Superior temporal gyrus (tissue), 1 donor: ENCODE measurements at regions not wholly inside any gene's neighbourhood (a gene's known extent, or its start where the extent isn't known, plus 50 kb on each side); places are given as distances from the start of the nearest gene placed in this dataset.
"Not testable (repeated sequence)": the region's sequence is repeated elsewhere in the genome, so short reads cannot be mapped to it uniquely, and the experiment has no call there.

Experiments used
- DNase-seq: peaks from one replicate; pipeline ENCODE4 v3.0.0-alpha.2; 2016; ENCODE audit errors: extremely low spot score

DNA sequence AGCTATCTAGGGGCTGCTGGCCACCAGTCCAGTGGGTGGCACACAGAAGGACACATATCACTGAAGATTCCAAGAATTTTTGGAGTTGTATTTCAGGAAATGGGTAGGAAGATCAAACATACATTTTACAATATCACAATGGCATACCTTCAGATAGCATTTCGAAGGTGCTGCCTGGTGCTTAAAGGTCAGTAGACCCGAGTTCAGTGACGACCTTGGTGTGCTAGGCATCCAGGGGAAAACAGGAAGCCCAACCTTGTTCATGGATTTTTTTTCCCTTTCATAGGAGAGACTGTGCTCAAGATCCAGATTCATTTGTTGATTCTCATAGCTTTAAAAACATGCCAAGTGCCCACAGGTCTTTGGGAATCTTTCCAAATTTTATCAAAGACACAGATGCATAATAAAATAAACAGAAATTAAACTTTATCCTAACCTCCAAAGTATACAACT, 51.0 kb upstream of the RCBTB2 start:
- no peak for DNase-seq

DNA sequence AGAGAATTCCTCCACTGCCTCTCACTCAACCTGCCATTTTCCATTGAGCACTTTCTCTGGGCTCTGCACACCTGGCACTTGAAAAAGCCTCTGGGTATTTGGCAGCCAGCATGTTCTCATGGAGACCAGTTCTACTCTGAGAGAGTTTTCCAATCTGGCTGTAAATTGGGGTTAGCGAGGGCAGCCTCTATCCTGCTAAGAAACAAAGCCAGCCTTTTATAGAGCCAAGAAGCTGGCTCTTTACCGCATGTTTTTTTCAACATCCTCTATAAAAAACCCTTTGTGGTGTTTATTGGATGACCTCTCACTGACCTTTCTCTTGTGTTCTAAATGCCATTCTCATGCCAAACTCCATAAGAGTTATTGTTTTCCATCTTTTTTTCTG, 52.6 kb upstream of the RCBTB2 start:
- peak; percentile 96 for DNase-seq

DNA sequence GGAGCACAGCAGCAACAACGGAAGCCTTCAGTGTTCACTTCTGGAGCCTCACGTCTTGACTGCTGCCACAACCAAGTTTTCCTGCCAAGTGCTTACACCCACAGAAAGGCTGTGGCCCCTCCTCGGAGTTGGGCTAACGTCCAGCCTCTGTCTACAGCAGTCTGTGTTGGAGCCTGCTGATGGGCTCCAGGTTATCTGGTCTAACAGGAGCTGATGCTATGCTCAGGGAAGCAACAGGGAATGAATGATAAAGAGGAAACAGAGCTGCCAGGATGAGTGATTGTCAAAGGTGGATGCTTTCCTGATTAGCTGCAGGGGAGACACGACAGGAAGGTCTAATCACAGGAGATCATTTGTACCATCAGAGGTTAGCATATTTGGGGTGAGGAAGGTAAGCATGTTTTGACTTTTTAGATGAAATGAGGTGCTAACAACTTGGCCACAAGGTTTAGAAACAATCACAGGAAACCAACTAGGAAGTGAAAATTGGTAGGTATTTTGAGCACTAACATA, 53.8 kb upstream of the RCBTB2 start:
- peak; percentile 51 for DNase-seq

GRCh38 chr13:48588120-48588519, 55.2 kb upstream of the RCBTB2 start:
- no peak for DNase-seq

DNA sequence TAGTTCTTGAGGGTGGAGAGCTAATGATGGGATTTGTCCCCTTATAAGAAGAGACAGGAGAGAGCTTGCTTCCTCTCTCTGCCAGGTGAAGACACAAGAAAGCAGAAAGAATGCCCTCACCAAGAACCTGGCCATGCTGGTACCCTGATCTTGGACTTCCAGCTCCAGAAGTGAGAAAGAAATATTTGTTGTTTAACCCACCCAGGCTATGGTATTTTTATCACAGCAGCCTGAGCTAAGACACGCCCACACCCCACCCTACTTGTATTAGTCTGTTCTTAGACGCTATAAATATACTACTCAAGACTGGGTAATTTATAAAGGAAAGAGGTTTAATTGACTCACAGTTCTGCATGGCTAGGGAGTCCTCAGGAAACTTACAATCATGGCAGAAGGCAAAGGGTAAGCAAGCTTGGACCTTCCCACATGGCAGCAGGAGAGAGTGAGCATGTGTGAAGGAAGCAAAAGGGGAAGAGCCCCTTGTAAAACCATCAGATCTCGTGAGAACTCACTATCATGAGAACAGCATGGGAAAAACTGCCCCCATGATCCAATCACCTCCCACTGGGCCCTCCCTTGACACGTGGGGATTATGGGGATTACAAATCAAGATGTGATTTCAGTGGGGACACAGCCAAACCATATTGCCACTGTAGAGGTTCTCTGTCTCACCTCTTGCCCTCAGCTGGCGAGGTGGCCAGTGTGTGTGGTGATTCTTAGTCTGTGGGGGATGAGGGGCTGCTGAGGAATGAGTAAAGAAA, 57.4 kb upstream of the RCBTB2 start:
- DNase-seq, result no peak

- DNase-seq, result not testable (repeated sequence)
These were observed 58.4 kb upstream of the RCBTB2 start for GRCh38 chr13:48591124-48591872.

GRCh38 chr13:48591889-48592687, 59.2 kb upstream of the RCBTB2 start:
- DNase-seq, result no peak

DNA sequence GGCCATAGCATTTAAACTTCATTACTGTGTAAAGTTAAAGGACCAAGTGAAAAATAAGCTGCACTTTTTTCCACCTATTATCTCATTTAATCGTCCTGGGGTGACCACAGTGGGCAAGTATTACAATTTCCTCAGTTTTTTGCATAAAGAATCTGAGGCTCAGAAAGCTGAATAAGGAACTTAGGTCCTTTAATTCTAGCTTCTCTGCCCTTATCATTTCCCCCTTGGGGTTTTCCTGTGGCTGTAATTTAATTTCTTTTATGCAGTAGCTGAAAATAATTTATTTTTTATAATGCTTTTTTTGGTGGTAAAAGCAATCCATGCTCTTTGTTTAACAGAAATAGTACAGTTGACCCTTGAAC, 59.8 kb upstream of the RCBTB2 start:
- DNase-seq, result no peak

DNA sequence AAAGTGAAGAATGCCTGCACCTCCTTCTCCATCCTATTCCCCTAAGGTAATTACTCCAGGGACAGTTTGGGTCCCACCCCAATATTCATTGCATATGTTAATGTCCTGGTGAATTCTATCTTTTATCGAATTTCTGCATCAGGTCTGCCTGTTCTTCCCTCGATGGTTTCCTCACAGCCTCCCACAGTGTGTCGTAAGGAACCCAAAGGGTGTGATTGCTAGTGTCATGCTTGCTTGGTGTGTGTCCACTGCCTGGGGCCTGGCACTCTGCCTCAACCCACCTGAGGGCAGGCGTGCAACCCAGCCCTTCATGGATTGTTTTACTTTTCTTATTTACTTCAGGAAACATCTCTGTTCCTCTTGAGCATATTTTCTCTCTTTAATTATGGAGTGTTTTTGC, 60.2 kb upstream of the CYSLTR2 start:
- no peak for DNase-seq

DNA sequence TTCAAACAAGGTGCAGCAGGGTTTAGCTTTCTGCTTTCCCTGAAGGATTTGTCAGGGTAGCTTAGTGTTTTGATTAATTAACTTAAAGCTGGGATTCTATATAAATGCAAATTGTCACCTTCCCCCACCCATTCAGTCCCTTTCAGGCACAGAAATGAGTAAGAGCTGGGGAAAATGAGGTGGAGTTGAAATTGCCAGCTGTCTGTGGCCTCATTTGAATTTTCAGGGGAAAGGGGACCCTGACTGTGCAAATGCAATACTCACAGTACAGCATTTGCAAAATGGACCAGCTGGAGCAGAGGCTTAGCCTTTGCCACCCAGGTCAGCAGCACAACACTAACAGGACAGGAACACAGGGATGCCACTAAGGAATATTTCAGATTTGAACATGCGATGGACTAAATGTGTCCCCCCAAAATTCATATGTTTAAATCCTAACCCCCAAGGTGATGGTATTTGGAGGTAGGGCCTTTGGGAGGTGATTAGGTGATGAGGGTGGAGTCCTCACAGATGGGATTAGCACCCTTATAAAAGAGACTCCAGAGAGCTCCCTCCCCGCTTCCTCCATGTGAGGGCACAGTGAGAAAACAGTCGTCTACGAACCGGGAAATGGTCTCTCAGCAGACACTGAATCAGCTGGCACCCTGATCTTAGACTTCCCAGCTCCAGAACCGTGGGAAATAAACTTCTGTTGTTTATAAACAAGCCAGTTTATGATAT, 59.5 kb upstream of the CYSLTR2 start:
- no peak for DNase-seq

- DNase-seq, result peak; percentile 70
These were observed 58.0 kb upstream of the CYSLTR2 start for GRCh38 chr13:48595431-48596429.

DNA sequence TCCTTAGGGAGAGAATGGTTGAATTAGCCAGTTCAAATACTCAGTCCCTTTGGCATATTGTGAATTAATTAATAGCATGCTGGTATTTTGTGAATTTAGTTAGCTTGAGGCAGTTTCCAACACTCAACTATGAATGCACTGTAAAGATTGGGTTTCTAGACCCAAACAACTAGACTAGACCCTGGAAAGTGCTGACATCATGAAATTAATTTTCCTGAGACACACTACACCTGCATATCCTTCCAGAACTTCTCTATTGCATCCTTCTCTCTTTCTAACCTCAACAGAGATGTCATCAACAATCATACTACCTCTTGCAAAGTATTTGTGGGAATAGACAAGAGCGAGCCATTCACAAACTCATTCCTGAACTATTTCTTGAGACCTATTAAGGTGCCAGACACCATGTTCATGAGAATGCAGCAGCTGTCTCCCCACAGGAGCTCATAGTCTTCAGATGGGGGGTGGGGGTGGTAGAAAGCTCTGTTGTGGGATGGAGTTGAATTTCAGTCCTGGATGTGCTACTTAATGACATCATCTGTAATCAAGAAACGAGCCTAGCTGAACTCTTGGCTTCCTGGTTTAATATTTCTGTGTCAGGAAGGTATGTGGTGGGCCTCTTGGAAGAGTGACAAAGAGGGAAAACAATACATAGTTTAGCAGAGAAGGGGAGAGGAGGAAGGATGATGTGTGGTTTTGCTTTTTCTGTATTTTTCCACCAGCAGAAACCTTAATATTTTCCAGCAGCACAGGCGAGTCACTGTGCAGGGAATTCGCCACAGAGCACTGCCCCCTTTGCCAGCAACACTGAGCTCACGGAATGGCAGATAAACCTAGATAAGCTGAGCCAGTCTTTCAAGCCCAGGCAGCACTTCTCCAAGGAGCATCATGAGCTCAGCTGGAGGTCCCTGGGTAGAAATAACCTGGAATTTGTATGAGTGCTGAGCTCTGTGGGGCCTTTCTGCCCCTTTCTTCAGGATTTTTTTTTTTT, 53.1 kb upstream of the CYSLTR2 start:
- no peak for DNase-seq

- DNase-seq, result no peak
These were observed 51.3 kb upstream of the CYSLTR2 start for GRCh38 chr13:48602296-48603016.

- no peak for DNase-seq
These were observed 50.4 kb upstream of the CYSLTR2 start for GRCh38 chr13:48603375-48603774.
